Trophoblast cell (in vitro differentiated cells and primary cell): ENCODE measurements at regions not wholly inside any gene's neighbourhood (a gene's known extent, or its start where the extent isn't known, plus 50 kb on each side); places are given as distances from the start of the nearest gene placed in this dataset.

Experiments used
- DNase-seq, 2 donors: peaks; one replicate each; pipeline ENCODE4 v3.0.0-alpha.2; 2016
- H2AFZ ChIP-seq: 2 replicates; pipeline ENCODE4 v1.6.1; 2013; ENCODE audit warnings: low read length, moderate library complexity, mild to moderate bottlenecking; ENCODE audit not compliant: insufficient read depth, poor library complexity
- H2AK5ac ChIP-seq: 2 replicates; pipeline ENCODE4 v1.6.1; 2013; ENCODE audit warnings: mild to moderate bottlenecking, low read length
- H2BK120ac ChIP-seq: 2 replicates; pipeline ENCODE4 v1.6.1; 2013; ENCODE audit warnings: low read length, mild to moderate bottlenecking, moderate library complexity; ENCODE audit not compliant: insufficient read depth, poor library complexity
- H2BK12ac ChIP-seq: 2 replicates; pipeline ENCODE4 v1.6.1; 2013; ENCODE audit warnings: mild to moderate bottlenecking, low read length, moderate library complexity
- H2BK5ac ChIP-seq: 2 replicates; pipeline ENCODE4 v1.6.1; 2013; ENCODE audit warnings: low read length, low read depth, moderate library complexity, mild to moderate bottlenecking; ENCODE audit not compliant: poor library complexity
- H3K14ac ChIP-seq: 2 replicates; pipeline ENCODE4 v1.6.1; 2013; ENCODE audit warnings: mild to moderate bottlenecking, low read length
- H3K18ac ChIP-seq: 2 replicates; pipeline ENCODE4 v1.6.1; 2013; ENCODE audit warnings: mild to moderate bottlenecking, low read length
- H3K23ac ChIP-seq: 2 replicates; pipeline ENCODE4 v1.6.1; 2013; ENCODE audit warnings: low read length
- H3K27ac ChIP-seq: 2 replicates; pipeline ENCODE4 v1.5.1; 2013; ENCODE audit warnings: low read depth, mild to moderate bottlenecking, inconsistent platforms, low read length, moderate library complexity
- H3K27me3 ChIP-seq: 2 replicates; pipeline ENCODE4 v1.6.1; 2013; ENCODE audit warnings: inconsistent platforms, mild to moderate bottlenecking, low read length, moderate library complexity; ENCODE audit not compliant: insufficient read depth
- H3K36me3 ChIP-seq, 2 experiments: 1 replicate in 1 of 2; 2 replicates in 1 of 2; pipeline ENCODE4 v1.6.1; 2013; ENCODE audit warnings: low read length in 2 of 2, mild to moderate bottlenecking in 2 of 2, moderate library complexity in 1 of 2; ENCODE audit not compliant: insufficient read depth in 2 of 2, control insufficient read depth in 1 of 2
- H3K4ac ChIP-seq: 2 replicates; pipeline ENCODE4 v1.6.1; 2013; ENCODE audit warnings: low read depth, mild to moderate bottlenecking, low read length, moderate library complexity
- H3K4me1 ChIP-seq, 2 experiments: 1 replicate in 1 of 2; 2 replicates in 1 of 2; pipeline ENCODE4 v1.6.1; 2013; ENCODE audit warnings: low read length in 2 of 2, mild to moderate bottlenecking in 2 of 2, moderate library complexity in 1 of 2; ENCODE audit not compliant: insufficient read depth in 2 of 2, control insufficient read depth in 1 of 2
- H3K4me2 ChIP-seq: 2 replicates; pipeline ENCODE4 v1.6.1; 2013; ENCODE audit warnings: inconsistent platforms, mild to moderate bottlenecking, low read length, moderate library complexity
- H3K4me3 ChIP-seq: 2 replicates; pipeline ENCODE4 v1.5.1; 2013; ENCODE audit warnings: mild to moderate bottlenecking, low read depth, low read length, inconsistent platforms
- H3K79me1 ChIP-seq: one replicate; pipeline ENCODE4 v1.6.1; 2013; ENCODE audit warnings: low read length
- H3K79me2 ChIP-seq: 2 replicates; pipeline ENCODE4 v1.6.1; 2013; ENCODE audit warnings: low read length, mild to moderate bottlenecking; ENCODE audit not compliant: control insufficient read depth, insufficient read depth, poor library complexity
- H3K9ac ChIP-seq: 2 replicates; pipeline ENCODE4 v1.6.1; 2013; ENCODE audit warnings: mild to moderate bottlenecking, low read length
- H3K9me3 ChIP-seq: 2 replicates; pipeline ENCODE4 v1.6.1; 2013; ENCODE audit warnings: low read depth, mild to moderate bottlenecking, control low read depth, inconsistent platforms, low read length; ENCODE audit not compliant: insufficient read depth
- H4K12ac ChIP-seq: 2 replicates; pipeline ENCODE4 v1.6.1; 2013; ENCODE audit warnings: low read depth, mild to moderate bottlenecking, low read length, moderate library complexity
- H4K8ac ChIP-seq: 2 replicates; pipeline ENCODE4 v1.6.1; 2013; ENCODE audit warnings: low read depth, mild to moderate bottlenecking, low read length, moderate library complexity
- H4K91ac ChIP-seq: one replicate; pipeline ENCODE4 v1.6.1; 2013; ENCODE audit warnings: low read depth, mild to moderate bottlenecking, low read length, moderate library complexity
- WGBS: extraction: QIAGEN DNeasy Blood & Tissue Kit; methylation state at CpG from one replicate; pipeline ENCODE4 v1.1.7; 2013; ENCODE audit warnings: missing lambda C conversion rate; ENCODE audit not compliant: insufficient read length, insufficient coverage; ENCODE audit errors: extremely low coverage; 5-methylcytosine and 5-hydroxymethylcytosine counted together

DNA sequence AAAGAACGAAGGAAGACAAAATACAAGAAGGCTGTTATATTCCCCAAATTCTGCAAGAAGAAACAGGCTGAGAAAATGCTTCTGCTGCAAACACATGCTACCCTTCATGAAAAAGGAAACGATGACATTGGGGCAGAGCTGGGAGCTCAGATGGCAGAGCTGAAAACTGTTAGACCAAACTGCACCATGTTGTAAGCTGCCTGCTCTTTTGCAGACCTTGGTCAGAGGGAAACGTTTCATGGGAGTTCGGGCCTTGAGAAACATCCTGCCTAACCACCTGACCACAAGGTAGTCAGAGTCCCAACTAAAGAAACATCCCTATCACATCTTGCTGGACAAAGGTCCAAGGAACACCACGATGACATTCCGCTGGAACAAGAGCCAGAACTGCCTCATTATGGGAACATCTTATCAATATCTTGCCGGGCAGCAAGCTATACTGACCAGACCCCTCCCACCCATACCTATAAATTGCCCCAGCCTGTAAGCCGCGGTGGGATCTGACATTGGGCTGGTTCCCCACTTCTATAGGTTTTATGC is 110.7 kb upstream of the CTSC start:
- Histone ChIP-seq H3K4ac (no peak overlapping the region), H3K36me3 (no peaks in the 10 kb centered on the region), H4K91ac (no peak overlapping the region), H2AFZ (no peak overlapping the region), H4K8ac (no peak overlapping the region), H3K79me1 (no peaks in the 10 kb centered on the region), H3K14ac (no peak overlapping the region), H3K4me2 (no peak overlapping the region), H2AK5ac (no peak overlapping the region), H3K27ac (no peak overlapping the region), H3K9ac (no peak overlapping the region), H3K9me3 (no peaks in the 10 kb centered on the region), H3K79me2 (no peaks in the 10 kb centered on the region), H3K4me1 (no peaks in the 10 kb centered on the region), H2BK12ac (no peak overlapping the region), H3K18ac (no peak overlapping the region), H3K27me3 (no peaks in the 10 kb centered on the region), H3K4me3 (no peak overlapping the region), H3K23ac (no peak overlapping the region), H4K12ac (no peak overlapping the region), H2BK120ac (no peak overlapping the region), H2BK5ac (no peak overlapping the region)
- DNase-seq = no peak
- no CpG with 5 or more reads among the region's 9 CpGs for WGBS

- Histone ChIP-seq H2AFZ (no peak overlapping the region), H3K9me3 (no peaks in the 10 kb centered on the region), H2BK12ac (no peak overlapping the region), H3K9ac (no peak overlapping the region), H3K27ac (no peak overlapping the region), H4K8ac (no peak overlapping the region), H3K4ac (no peak overlapping the region), H3K79me2 (no peaks in the 10 kb centered on the region), H2BK120ac (no peak overlapping the region), H3K4me2 (no peak overlapping the region), H3K23ac (no peak overlapping the region), H3K14ac (no peak overlapping the region), H3K4me1 (no peaks in the 10 kb centered on the region), H3K27me3 (no peaks in the 10 kb centered on the region), H3K79me1 (no peaks in the 10 kb centered on the region), H3K4me3 (no peak overlapping the region), H2BK5ac (no peak overlapping the region), H2AK5ac (no peak overlapping the region), H3K36me3 (no peaks in the 10 kb centered on the region), H4K12ac (no peak overlapping the region), H4K91ac (no peak overlapping the region), H3K18ac (no peak overlapping the region)
- DNase-seq = no peak
- WGBS = no CpG with 5 or more reads among the region's 1 CpG
Observed at GRCh38 chr11:88447281-88447680, 109.7 kb upstream of the CTSC start.

- no peak overlapping the region for H2AK5ac ChIP-seq
- H3K23ac ChIP-seq = no peak overlapping the region
- H4K12ac ChIP-seq = no peak overlapping the region
- peak; percentile 60 to 86 for DNase-seq
- H3K79me2 ChIP-seq = no peaks in the 10 kb centered on the region
- no peak overlapping the region for H3K4ac ChIP-seq
- H3K79me1 ChIP-seq = no peaks in the 10 kb centered on the region
- H2BK5ac ChIP-seq = no peak overlapping the region
- no peak overlapping the region for H3K27ac ChIP-seq
- no peak overlapping the region for H4K8ac ChIP-seq
- H3K27me3 ChIP-seq = no peaks in the 10 kb centered on the region
- no peak overlapping the region for H2AFZ ChIP-seq
- H4K91ac ChIP-seq = no peak overlapping the region
- H3K4me3 ChIP-seq = no peak overlapping the region
- H3K14ac ChIP-seq = no peak overlapping the region
- no peak overlapping the region for H2BK12ac ChIP-seq
- H3K4me1 ChIP-seq = no peaks in the 10 kb centered on the region
- no peak overlapping the region for H3K4me2 ChIP-seq
- no CpG with 5 or more reads among the region's 3 CpGs for WGBS
- no peak overlapping the region for H3K18ac ChIP-seq
- no peaks in the 10 kb centered on the region for H3K36me3 ChIP-seq
- H3K9ac ChIP-seq = no peak overlapping the region
- H3K9me3 ChIP-seq = peaks cover 2% of the 10 kb centered on the region
- H2BK120ac ChIP-seq = no peak overlapping the region
Observed at GRCh38 chr11:88439356-88439755, 101.8 kb upstream of the CTSC start.

DNA sequence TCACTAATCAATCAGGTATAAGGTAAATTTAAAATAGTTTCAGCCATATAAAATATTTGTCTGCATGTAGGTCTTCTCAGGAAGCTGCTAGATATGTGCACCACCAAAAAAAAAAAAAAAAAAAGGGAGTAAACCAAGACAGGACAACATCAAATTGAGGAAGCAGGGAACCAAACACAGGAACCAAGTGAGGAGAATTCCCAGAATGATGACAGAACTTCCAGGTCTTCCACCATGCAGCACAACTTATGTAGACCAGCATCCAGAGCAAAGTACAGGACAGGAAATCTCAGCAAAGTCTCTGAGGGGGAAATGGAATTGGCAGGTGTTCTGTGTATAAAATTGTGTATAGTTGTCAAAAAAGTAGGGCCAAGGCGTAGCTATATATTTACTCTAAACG is 101.2 kb upstream of the CTSC start:
- Histone ChIP-seq H3K9me3 (peaks cover 2% of the 10 kb centered on the region), H4K12ac (no peak overlapping the region), H4K91ac (no peak overlapping the region), H3K27me3 (no peaks in the 10 kb centered on the region), H3K79me2 (no peaks in the 10 kb centered on the region), H2BK5ac (no peak overlapping the region), H3K4ac (no peak overlapping the region), H3K4me1 (no peaks in the 10 kb centered on the region), H2BK120ac (no peak overlapping the region), H3K27ac (no peak overlapping the region), H4K8ac (no peak overlapping the region), H3K4me2 (no peak overlapping the region), H3K18ac (no peak overlapping the region), H3K79me1 (no peaks in the 10 kb centered on the region), H3K4me3 (no peak overlapping the region), H3K36me3 (no peaks in the 10 kb centered on the region), H2AFZ (no peak overlapping the region), H3K14ac (no peak overlapping the region), H2AK5ac (no peak overlapping the region), H3K9ac (no peak overlapping the region), H3K23ac (no peak overlapping the region), H2BK12ac (no peak overlapping the region)
- no CpG with 5 or more reads among the region's 2 CpGs for WGBS
- no peak for DNase-seq
